PC-9 (cell line): ENCODE measurements at regions not wholly inside any gene's neighbourhood (a gene's known extent, or its start where the extent isn't known, plus 50 kb on each side); places are given as distances from the start of the nearest gene placed in this dataset.

Source experiments
- CTCF ChIP-seq: fragments of 200-600 bp; sonication (generic); conservative IDR thresholded peaks from 2 replicates; pipeline ENCODE4 v1.6.1; 2017; ENCODE audit warnings: mixed run types, antibody characterized with exemption, mild to moderate bottlenecking, moderate library complexity
- EZH2 ChIP-seq: fragments of 200-600 bp; sonication (generic); IDR thresholded peaks from 2 replicates; pipeline ENCODE4 v1.8.0; 2017; ENCODE audit warnings: antibody characterized with exemption, low read depth

GRCh38 chr4:53917729-53918128 is 146.7 kb downstream of the CHIC2 start:
- no peak for TF ChIP-seq CTCF
- TF ChIP-seq EZH2, result no peak
